ENCODE measurements at regions not wholly inside any gene's neighbourhood (a gene's known extent, or its start where the extent isn't known, plus 50 kb on each side); places are given as distances from the start of the nearest gene placed in this dataset.

GRCh38 chr10:108812296-108812695, 1111.0 kb downstream of the XPNPEP1 start:
- H3K79me2 ChIP-seq (ENCODE audit: control insufficient read depth, insufficient read depth, low read length, unreplicated experiment): no peaks in the 10 kb centered on the region
- no peak overlapping the region for H3K4me3 ChIP-seq (ENCODE audit: low read depth, low read length)
- H3K27ac ChIP-seq (ENCODE audit: low read depth, low read length): no peak overlapping the region
- H3K36me3 ChIP-seq (ENCODE audit: insufficient read depth, low read length): no peaks in the 10 kb centered on the region
- no peak overlapping the region for H2AFZ ChIP-seq (ENCODE audit: low read length, unreplicated experiment)
- no peaks in the 10 kb centered on the region for H3K27me3 ChIP-seq (ENCODE audit: insufficient read depth, low read length)
- no peaks in the 10 kb centered on the region for H3K4me1 ChIP-seq (ENCODE audit: control insufficient read depth, insufficient read depth, low read length, unreplicated experiment)

- no peak overlapping the region for H3K27ac ChIP-seq (ENCODE audit: low read depth, low read length)
Observed at GRCh38 chr10:108808228-108808627, 1115.1 kb downstream of the XPNPEP1 start.

GRCh38 chr10:108801775-108802517, 1121.4 kb downstream of the XPNPEP1 start:
- Histone ChIP-seq H2AFZ (ENCODE audit: low read length, unreplicated experiment) (no peak overlapping the region), H3K36me3 (ENCODE audit: insufficient read depth, low read length) (no peaks in the 10 kb centered on the region), H3K27ac (ENCODE audit: low read depth, low read length) (no peak overlapping the region), H3K4me3 (ENCODE audit: low read depth, low read length) (no peak overlapping the region), H3K4me1 (ENCODE audit: control insufficient read depth, insufficient read depth, low read length, unreplicated experiment) (no peaks in the 10 kb centered on the region), H3K27me3 (ENCODE audit: insufficient read depth, low read length) (no peaks in the 10 kb centered on the region), H3K79me2 (ENCODE audit: control insufficient read depth, insufficient read depth, low read length, unreplicated experiment) (no peaks in the 10 kb centered on the region)

More at GRCh38 chr10:108808228-108808627, 1115.1 kb downstream of the XPNPEP1 start:
- H3K79me2 ChIP-seq (ENCODE audit: control insufficient read depth, insufficient read depth, low read length, unreplicated experiment): no peaks in the 10 kb centered on the region
- no peaks in the 10 kb centered on the region for H3K4me1 ChIP-seq (ENCODE audit: control insufficient read depth, insufficient read depth, low read length, unreplicated experiment)
- no peaks in the 10 kb centered on the region for H3K36me3 ChIP-seq (ENCODE audit: insufficient read depth, low read length)
- H3K27me3 ChIP-seq (ENCODE audit: insufficient read depth, low read length): no peaks in the 10 kb centered on the region
- no peak overlapping the region for H2AFZ ChIP-seq (ENCODE audit: low read length, unreplicated experiment)
- no peak overlapping the region for H3K4me3 ChIP-seq (ENCODE audit: low read depth, low read length)

- Histone ChIP-seq H2AFZ (ENCODE audit: low read length, unreplicated experiment) (no peak overlapping the region), H3K4me3 (ENCODE audit: low read depth, low read length) (no peak overlapping the region), H3K36me3 (ENCODE audit: insufficient read depth, low read length) (no peaks in the 10 kb centered on the region), H3K27me3 (ENCODE audit: insufficient read depth, low read length) (no peaks in the 10 kb centered on the region), H3K4me1 (ENCODE audit: control insufficient read depth, insufficient read depth, low read length, unreplicated experiment) (no peaks in the 10 kb centered on the region), H3K79me2 (ENCODE audit: control insufficient read depth, insufficient read depth, low read length, unreplicated experiment) (no peaks in the 10 kb centered on the region), H3K27ac (ENCODE audit: low read depth, low read length) (no peak overlapping the region)
Observed at GRCh38 chr10:108801220-108801619, 1122.1 kb downstream of the XPNPEP1 start.

- H3K79me2 ChIP-seq (ENCODE audit: control insufficient read depth, insufficient read depth, low read length, unreplicated experiment): no peaks in the 10 kb centered on the region
- no peaks in the 10 kb centered on the region for H3K27me3 ChIP-seq (ENCODE audit: insufficient read depth, low read length)
- no peak overlapping the region for H3K4me3 ChIP-seq (ENCODE audit: low read depth, low read length)
- no peak overlapping the region for H2AFZ ChIP-seq (ENCODE audit: low read length, unreplicated experiment)
- H3K27ac ChIP-seq (ENCODE audit: low read depth, low read length): no peak overlapping the region
- H3K36me3 ChIP-seq (ENCODE audit: insufficient read depth, low read length): no peaks in the 10 kb centered on the region
- H3K4me1 ChIP-seq (ENCODE audit: control insufficient read depth, insufficient read depth, low read length, unreplicated experiment): no peaks in the 10 kb centered on the region
Observed at GRCh38 chr10:108797573-108797972, 1125.7 kb downstream of the XPNPEP1 start.

- H3K36me3 ChIP-seq (ENCODE audit: insufficient read depth, low read length): no peaks in the 10 kb centered on the region
- H2AFZ ChIP-seq (ENCODE audit: low read length, unreplicated experiment): no peak overlapping the region
- H3K79me2 ChIP-seq (ENCODE audit: control insufficient read depth, insufficient read depth, low read length, unreplicated experiment): no peaks in the 10 kb centered on the region
- H3K27ac ChIP-seq (ENCODE audit: low read depth, low read length): no peak overlapping the region
- H3K27me3 ChIP-seq (ENCODE audit: insufficient read depth, low read length): no peaks in the 10 kb centered on the region
- H3K4me1 ChIP-seq (ENCODE audit: control insufficient read depth, insufficient read depth, low read length, unreplicated experiment): no peaks in the 10 kb centered on the region
- no peak overlapping the region for H3K4me3 ChIP-seq (ENCODE audit: low read depth, low read length)
Observed at GRCh38 chr10:108791794-108792474, 1131.4 kb downstream of the XPNPEP1 start.

GRCh38 chr10:108791030-108791429, 1132.3 kb downstream of the XPNPEP1 start:
- Histone ChIP-seq H3K27me3 (ENCODE audit: insufficient read depth, low read length) (no peaks in the 10 kb centered on the region), H3K27ac (ENCODE audit: low read depth, low read length) (no peak overlapping the region), H2AFZ (ENCODE audit: low read length, unreplicated experiment) (no peak overlapping the region), H3K79me2 (ENCODE audit: control insufficient read depth, insufficient read depth, low read length, unreplicated experiment) (no peaks in the 10 kb centered on the region), H3K36me3 (ENCODE audit: insufficient read depth, low read length) (no peaks in the 10 kb centered on the region), H3K4me1 (ENCODE audit: control insufficient read depth, insufficient read depth, low read length, unreplicated experiment) (no peaks in the 10 kb centered on the region), H3K4me3 (ENCODE audit: low read depth, low read length) (no peak overlapping the region)

GRCh38 chr10:108789919-108790318, 1133.4 kb downstream of the XPNPEP1 start:
- Histone ChIP-seq H3K79me2 (ENCODE audit: control insufficient read depth, insufficient read depth, low read length, unreplicated experiment) (no peaks in the 10 kb centered on the region), H3K4me1 (ENCODE audit: control insufficient read depth, insufficient read depth, low read length, unreplicated experiment) (no peaks in the 10 kb centered on the region), H2AFZ (ENCODE audit: low read length, unreplicated experiment) (no peak overlapping the region), H3K27me3 (ENCODE audit: insufficient read depth, low read length) (no peaks in the 10 kb centered on the region), H3K4me3 (ENCODE audit: low read depth, low read length) (no peak overlapping the region), H3K27ac (ENCODE audit: low read depth, low read length) (no peak overlapping the region), H3K36me3 (ENCODE audit: insufficient read depth, low read length) (no peaks in the 10 kb centered on the region)

- Histone ChIP-seq H3K79me2 (ENCODE audit: control insufficient read depth, insufficient read depth, low read length, unreplicated experiment) (no peaks in the 10 kb centered on the region), H3K36me3 (ENCODE audit: insufficient read depth, low read length) (no peaks in the 10 kb centered on the region), H3K27ac (ENCODE audit: low read depth, low read length) (no peak overlapping the region), H3K4me1 (ENCODE audit: control insufficient read depth, insufficient read depth, low read length, unreplicated experiment) (no peaks in the 10 kb centered on the region), H2AFZ (ENCODE audit: low read length, unreplicated experiment) (no peak overlapping the region), H3K4me3 (ENCODE audit: low read depth, low read length) (no peak overlapping the region), H3K27me3 (ENCODE audit: insufficient read depth, low read length) (no peaks in the 10 kb centered on the region)
Observed at GRCh38 chr10:108789336-108789735, 1134.0 kb downstream of the XPNPEP1 start.

GRCh38 chr10:108788891-108789290, 1134.4 kb downstream of the XPNPEP1 start:
- no peaks in the 10 kb centered on the region for H3K79me2 ChIP-seq (ENCODE audit: control insufficient read depth, insufficient read depth, low read length, unreplicated experiment)
- no peak overlapping the region for H3K27ac ChIP-seq (ENCODE audit: low read depth, low read length)
- no peaks in the 10 kb centered on the region for H3K27me3 ChIP-seq (ENCODE audit: insufficient read depth, low read length)
- H3K4me3 ChIP-seq (ENCODE audit: low read depth, low read length): no peak overlapping the region
- H3K4me1 ChIP-seq (ENCODE audit: control insufficient read depth, insufficient read depth, low read length, unreplicated experiment): no peaks in the 10 kb centered on the region
- no peaks in the 10 kb centered on the region for H3K36me3 ChIP-seq (ENCODE audit: insufficient read depth, low read length)
- no peak overlapping the region for H2AFZ ChIP-seq (ENCODE audit: low read length, unreplicated experiment)

GRCh38 chr10:108787932-108788331, 1135.4 kb downstream of the XPNPEP1 start:
- no peaks in the 10 kb centered on the region for H3K4me1 ChIP-seq (ENCODE audit: control insufficient read depth, insufficient read depth, low read length, unreplicated experiment)
- H3K27ac ChIP-seq (ENCODE audit: low read depth, low read length): no peak overlapping the region

More at GRCh38 chr10:108787932-108788331, 1135.4 kb downstream of the XPNPEP1 start:
- no peaks in the 10 kb centered on the region for H3K79me2 ChIP-seq (ENCODE audit: control insufficient read depth, insufficient read depth, low read length, unreplicated experiment)
- no peaks in the 10 kb centered on the region for H3K36me3 ChIP-seq (ENCODE audit: insufficient read depth, low read length)
- no peak overlapping the region for H3K4me3 ChIP-seq (ENCODE audit: low read depth, low read length)
- no peaks in the 10 kb centered on the region for H3K27me3 ChIP-seq (ENCODE audit: insufficient read depth, low read length)
- no peak overlapping the region for H2AFZ ChIP-seq (ENCODE audit: low read length, unreplicated experiment)
